ENCODE measurements at regions not wholly inside any gene's neighbourhood (a gene's known extent, or its start where the extent isn't known, plus 50 kb on each side); places are given as distances from the start of the nearest gene placed in this dataset.
A peak's percentile ranks its signal among the peaks of the same experiment; 100 is the strongest.

DNA sequence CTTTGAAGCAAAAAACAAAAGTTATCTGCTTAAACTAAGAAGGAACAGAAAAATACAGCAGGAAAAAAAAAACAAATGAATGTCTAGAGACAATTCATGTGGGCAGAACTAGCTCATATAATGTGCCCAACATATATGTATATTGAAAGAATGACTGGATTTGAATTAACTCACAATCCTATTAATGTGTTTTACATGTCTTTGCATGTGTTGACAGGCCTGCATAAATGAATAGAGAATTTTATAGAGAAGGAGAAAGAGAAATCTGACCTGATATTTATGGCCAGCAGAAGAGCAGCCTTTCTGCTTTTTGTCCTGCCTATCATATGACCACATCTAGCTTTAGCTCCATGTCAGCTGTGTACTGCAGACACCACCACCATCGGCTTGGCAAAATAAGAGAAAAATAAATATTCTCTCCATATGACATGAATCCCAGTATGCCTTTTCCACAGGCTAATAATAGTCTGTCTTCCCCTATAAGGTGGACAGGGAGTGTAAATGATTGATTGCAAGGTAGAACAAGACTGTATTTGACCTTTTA is 171.5 kb upstream of the PALMD start:
- no peaks in the 10 kb centered on the region for H3K4me1 Mint-ChIP-seq (ENCODE audit: low read depth)
- no peaks in the 10 kb centered on the region for H3K9me3 Mint-ChIP-seq
- Histone ChIP-seq H3K36me3 (ENCODE audit: insufficient read depth, low read length) (no peaks in the 10 kb centered on the region), H3K9me3 (ENCODE audit: control insufficient read depth in 1 of 2, insufficient read depth in 1 of 2, low read length in 2 of 2) (no peaks in the 10 kb centered on the region), H3K27me3 (ENCODE audit: control insufficient read depth in 1 of 2, insufficient read depth in 2 of 2, low read length in 2 of 2) (no peaks in the 10 kb centered on the region), H3K4me3 (ENCODE audit: low read length) (no peak overlapping the region), H3K27ac (ENCODE audit: low read depth in 1 of 2, low read length in 2 of 2) (no peak overlapping the region), H3K4me1 (ENCODE audit: insufficient read depth, low read length) (no peaks in the 10 kb centered on the region)
- POLR2A ChIA-PET, result no interaction called here
- ATAC-seq (ENCODE audit: poor library complexity), result no peak
- peaks cover 8% of the 10 kb centered on the region for H3K27me3 Mint-ChIP-seq
- H3K27ac Mint-ChIP-seq, result no peak overlapping the region
- intact Hi-C loops (cut with DNase I, micrococcal nuclease), result no loop called here
- no peaks in the 10 kb centered on the region for H3K36me3 Mint-ChIP-seq (ENCODE audit: low read depth)
- CTCF ChIA-PET, result interaction anchor here (1.2 kb wide), 1 partner anchor 8 kb away, joined by 3 read pairs; no protein-coding TSS in a partner anchor
- no peak for DNase-seq
- H3K4me3 Mint-ChIP-seq, result no peak overlapping the region
- TF ChIP-seq, protein P1, sequence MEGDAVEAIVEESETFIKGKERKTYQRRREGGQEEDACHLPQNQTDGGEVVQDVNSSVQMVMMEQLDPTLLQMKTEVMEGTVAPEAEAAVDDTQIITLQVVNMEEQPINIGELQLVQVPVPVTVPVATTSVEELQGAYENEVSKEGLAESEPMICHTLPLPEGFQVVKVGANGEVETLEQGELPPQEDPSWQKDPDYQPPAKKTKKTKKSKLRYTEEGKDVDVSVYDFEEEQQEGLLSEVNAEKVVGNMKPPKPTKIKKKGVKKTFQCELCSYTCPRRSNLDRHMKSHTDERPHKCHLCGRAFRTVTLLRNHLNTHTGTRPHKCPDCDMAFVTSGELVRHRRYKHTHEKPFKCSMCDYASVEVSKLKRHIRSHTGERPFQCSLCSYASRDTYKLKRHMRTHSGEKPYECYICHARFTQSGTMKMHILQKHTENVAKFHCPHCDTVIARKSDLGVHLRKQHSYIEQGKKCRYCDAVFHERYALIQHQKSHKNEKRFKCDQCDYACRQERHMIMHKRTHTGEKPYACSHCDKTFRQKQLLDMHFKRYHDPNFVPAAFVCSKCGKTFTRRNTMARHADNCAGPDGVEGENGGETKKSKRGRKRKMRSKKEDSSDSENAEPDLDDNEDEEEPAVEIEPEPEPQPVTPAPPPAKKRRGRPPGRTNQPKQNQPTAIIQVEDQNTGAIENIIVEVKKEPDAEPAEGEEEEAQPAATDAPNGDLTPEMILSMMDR (IDR thresholded peaks at IDR 0.05), result no peak

DNA sequence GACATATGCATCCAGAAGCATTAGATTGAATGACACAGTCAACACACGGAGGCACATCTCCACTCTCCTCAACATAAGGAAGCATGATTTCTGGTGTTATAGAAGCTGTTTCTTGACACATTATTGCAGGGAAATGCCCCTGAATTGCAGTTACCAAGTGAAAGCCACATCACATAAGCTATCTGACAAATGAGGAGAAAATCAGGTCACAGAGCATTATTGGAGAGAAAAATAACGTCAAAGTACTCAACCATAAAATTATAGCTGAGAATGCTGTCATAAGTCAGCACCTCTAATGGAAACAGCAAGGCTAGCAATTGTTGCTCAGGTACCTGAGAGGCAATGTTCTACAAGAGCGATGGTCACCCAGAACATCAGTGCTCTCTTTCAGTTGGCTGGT is 169.9 kb upstream of the PALMD start:
- no peaks in the 10 kb centered on the region for H3K4me1 Mint-ChIP-seq (ENCODE audit: low read depth)
- no peak overlapping the region for H3K4me3 Mint-ChIP-seq
- Histone ChIP-seq H3K4me1 (ENCODE audit: insufficient read depth, low read length) (no peaks in the 10 kb centered on the region), H3K27me3 (ENCODE audit: control insufficient read depth in 1 of 2, insufficient read depth in 2 of 2, low read length in 2 of 2) (no peaks in the 10 kb centered on the region), H3K4me3 (ENCODE audit: low read length) (no peak overlapping the region), H3K36me3 (ENCODE audit: insufficient read depth, low read length) (no peaks in the 10 kb centered on the region), H3K9me3 (ENCODE audit: control insufficient read depth in 1 of 2, insufficient read depth in 1 of 2, low read length in 2 of 2) (no peaks in the 10 kb centered on the region), H3K27ac (ENCODE audit: low read depth in 1 of 2, low read length in 2 of 2) (no peak overlapping the region)
- peaks cover 8% of the 10 kb centered on the region for H3K27me3 Mint-ChIP-seq
- TF ChIP-seq, protein P1 (IDR thresholded peaks at IDR 0.05), result no peak
- no peaks in the 10 kb centered on the region for H3K9me3 Mint-ChIP-seq
- CTCF ChIA-PET, result no interaction called here
- no peaks in the 10 kb centered on the region for H3K36me3 Mint-ChIP-seq (ENCODE audit: low read depth)
- intact Hi-C loops (cut with DNase I, micrococcal nuclease), result no loop called here
- no peak overlapping the region for H3K27ac Mint-ChIP-seq
- DNase-seq (no peak), ATAC-seq (ENCODE audit: poor library complexity) (no peak)
- POLR2A ChIA-PET, result no interaction called here

DNA sequence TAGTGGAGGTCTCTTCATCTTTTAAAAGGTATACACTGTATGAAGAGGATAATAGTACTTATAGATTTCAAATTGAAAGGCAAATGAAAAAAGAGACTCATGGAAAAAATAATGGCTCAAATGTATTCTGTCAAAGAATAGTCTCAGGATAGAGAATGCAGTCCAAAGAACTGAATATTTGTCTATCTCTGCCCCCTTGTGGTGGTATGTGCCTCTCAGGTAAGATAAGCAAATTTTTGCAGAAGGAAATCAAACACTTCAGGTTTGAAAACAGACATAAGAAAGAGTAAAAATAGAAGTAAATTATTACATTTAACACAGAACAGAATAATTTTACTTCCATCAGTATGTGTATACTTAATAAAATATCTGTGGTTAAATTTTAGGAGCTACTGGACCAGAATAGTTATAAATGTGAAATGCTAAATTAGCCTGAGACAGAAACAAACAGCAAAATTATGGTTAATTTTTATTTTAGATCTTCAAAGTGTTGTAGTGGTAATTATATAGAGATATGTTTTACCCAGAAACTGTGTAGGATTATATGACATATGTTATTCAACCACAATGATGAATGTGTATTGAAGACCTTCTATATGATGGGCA is 164.4 kb upstream of the PALMD start:
- H3K36me3 ChIP-seq (ENCODE audit: insufficient read depth, low read length), result no peaks in the 10 kb centered on the region
- TF ChIP-seq, protein P1 (IDR thresholded peaks at IDR 0.05), result peak; percentile 74
- no peak overlapping the region for H3K27ac ChIP-seq (ENCODE audit: low read depth in 1 of 2, low read length in 2 of 2)
- no peaks in the 10 kb centered on the region for H3K9me3 Mint-ChIP-seq
- H3K4me1 Mint-ChIP-seq (ENCODE audit: low read depth), result no peaks in the 10 kb centered on the region
- intact Hi-C loops (cut with DNase I, micrococcal nuclease), result loop anchor here (1.0 to 5.0 kb wide), 4 partner anchors 304 to 733 kb away; no protein-coding TSS in a partner anchor
- H3K36me3 Mint-ChIP-seq (ENCODE audit: low read depth), result no peaks in the 10 kb centered on the region
- H3K4me1 ChIP-seq (ENCODE audit: insufficient read depth, low read length), result no peaks in the 10 kb centered on the region
- ATAC-seq (ENCODE audit: poor library complexity) (no peak), DNase-seq (peak in 10 of 14 experiments; percentile 2 to 65 (median 21))
- no peak overlapping the region for H3K27ac Mint-ChIP-seq
- ChIA-PET POLR2A (no interaction called here), CTCF (interaction anchor here (1.4 to 2.4 kb wide), 3 partner anchors 8 to 733 kb away, joined by 3 to 12 read pairs (median 6); no protein-coding TSS in a partner anchor)
- H3K9me3 ChIP-seq (ENCODE audit: control insufficient read depth in 1 of 2, insufficient read depth in 1 of 2, low read length in 2 of 2), result no peaks in the 10 kb centered on the region
- no peaks in the 10 kb centered on the region for H3K27me3 ChIP-seq (ENCODE audit: control insufficient read depth in 1 of 2, insufficient read depth in 2 of 2, low read length in 2 of 2)
- H3K27me3 Mint-ChIP-seq, result peaks cover 20% of the 10 kb centered on the region
- no peak overlapping the region for H3K4me3 Mint-ChIP-seq
- H3K4me3 ChIP-seq (ENCODE audit: low read length), result no peak overlapping the region

Measured in CD4-positive, alpha-beta T cell (primary cell).